ENCODE measurements at regions not wholly inside any gene's neighbourhood (a gene's known extent, or its start where the extent isn't known, plus 50 kb on each side); places are given as distances from the start of the nearest gene placed in this dataset.

DNA sequence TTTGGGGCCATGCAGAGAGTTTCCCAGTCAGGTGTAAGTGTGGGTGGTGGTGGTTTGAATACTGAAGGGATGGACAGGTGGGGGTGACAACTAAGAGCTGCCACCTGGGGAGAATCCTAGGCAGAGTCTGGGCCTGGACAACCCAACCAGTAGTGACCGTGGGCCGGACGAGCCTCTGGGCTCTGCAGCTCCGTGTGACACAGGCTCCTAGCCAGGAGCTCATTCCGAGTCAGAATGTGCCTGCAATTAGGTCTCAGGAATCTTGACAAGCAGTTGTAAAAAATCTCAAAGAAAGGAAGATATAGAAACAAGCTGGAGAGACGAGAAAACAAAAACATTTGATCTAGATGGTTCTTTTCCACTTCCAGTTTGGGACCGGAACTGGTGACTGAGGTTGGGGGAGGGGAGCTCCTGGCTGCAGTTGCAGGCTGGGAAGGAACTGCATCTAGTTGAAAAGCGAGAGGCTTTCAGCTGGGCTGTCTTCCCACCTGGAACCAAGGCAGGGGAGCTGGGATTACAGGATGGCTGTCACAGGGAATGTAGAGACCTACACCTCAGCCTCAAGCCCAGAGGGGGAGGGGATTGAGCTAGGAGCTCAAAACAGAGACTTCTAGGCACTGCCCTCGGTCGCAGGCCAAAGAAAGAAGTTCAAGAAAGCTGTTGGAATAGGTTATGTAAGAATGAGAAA lies 156.9 kb downstream of the PAX1 start:
- FAIRE-seq (no peak), DNase-seq (ENCODE audit: insufficient read length, low spot score) (no peak)
- TF ChIP-seq POLR2A (IDR thresholded peaks at IDR 0.05; ENCODE audit: low read depth, low read length): no peak

DNA sequence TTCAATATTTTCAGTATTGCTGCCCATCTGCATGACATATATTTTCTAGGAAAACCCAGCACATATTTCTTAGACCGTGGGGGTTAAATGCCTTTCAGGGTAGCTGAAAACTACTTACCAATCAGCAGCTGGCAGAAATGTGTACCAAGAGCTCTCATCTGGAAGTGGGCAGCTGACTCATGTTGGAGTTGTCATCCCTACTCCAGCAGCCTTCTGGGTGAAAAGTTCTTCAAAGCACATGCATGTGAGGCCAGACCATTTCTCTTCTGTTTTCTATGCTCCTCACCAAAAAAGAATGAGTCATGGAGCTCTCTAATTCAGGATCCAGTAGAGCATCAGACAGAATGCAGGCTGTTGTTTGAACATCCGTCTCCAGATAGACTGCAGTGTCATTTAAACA lies 135.5 kb downstream of the PAX1 start:
- FAIRE-seq (no peak), DNase-seq (ENCODE audit: insufficient read length, low spot score) (no peak)
- TF ChIP-seq POLR2A (IDR thresholded peaks at IDR 0.05; ENCODE audit: low read depth, low read length): no peak

DNA sequence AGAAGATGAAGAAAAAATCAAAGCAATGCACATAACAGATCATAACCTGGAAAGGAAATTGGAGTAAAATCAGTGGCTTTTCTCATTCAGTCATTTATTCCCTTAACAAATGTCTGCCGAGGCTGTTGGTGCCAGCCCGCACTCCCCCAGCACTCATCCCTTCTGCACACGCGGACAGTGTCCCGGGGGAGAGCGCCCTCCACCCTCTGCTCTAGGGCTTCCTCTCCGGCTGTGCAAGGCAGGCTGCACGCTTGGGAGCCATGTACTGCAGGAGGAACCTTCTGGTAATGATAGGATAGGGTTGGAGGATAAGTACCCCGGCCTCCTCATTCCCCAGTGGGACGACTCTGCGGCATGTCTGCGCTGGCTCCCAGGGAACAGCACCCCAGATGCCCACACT lies 134.5 kb downstream of the PAX1 start:
- DNase-seq (ENCODE audit: insufficient read length, low spot score): no peak
- TF ChIP-seq POLR2A (IDR thresholded peaks at IDR 0.05; ENCODE audit: low read depth, low read length): no peak
- no peak for FAIRE-seq

DNA sequence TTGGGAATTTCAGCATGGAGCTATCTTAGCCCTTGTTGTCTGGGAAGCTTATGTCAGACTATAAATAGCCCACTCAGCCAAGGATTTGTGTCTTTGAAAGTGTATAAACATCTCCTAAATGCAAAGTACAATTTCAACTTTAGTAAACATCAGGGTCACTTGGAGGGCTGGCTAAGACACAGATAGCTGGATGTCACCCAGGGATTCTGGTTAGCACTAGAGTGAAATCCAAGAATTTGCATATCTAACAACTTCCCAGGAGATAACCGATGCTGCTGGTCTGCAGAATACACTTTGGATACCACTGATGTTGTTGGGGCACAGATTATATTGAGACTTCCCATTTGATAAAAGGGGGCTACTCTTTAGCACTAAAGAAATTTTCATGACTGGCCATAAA lies 130.9 kb downstream of the PAX1 start:
- FAIRE-seq (no peak), DNase-seq (ENCODE audit: insufficient read length, low spot score) (no peak)
- no peak for TF ChIP-seq POLR2A (IDR thresholded peaks at IDR 0.05; ENCODE audit: low read depth, low read length)

DNA sequence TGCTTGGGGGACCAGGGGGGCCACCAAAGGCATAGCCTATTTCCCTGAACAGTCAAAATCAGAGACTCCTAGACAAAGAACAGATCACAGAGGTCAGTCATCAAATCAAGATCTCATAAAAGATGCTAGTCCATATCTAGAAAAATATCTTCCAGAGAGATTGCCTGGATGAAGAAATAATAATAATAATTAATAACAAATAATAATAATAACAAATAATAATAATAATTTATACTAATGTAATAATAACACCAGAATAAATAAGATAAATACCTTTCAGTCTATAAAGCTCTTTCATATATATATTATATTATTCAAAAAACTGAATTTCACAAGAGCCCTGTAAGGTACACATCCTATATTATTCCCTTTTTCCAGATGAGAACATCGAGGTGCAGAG lies 129.6 kb downstream of the PAX1 start:
- TF ChIP-seq POLR2A (IDR thresholded peaks at IDR 0.05; ENCODE audit: low read depth, low read length): no peak
- DNase-seq (ENCODE audit: insufficient read length, low spot score): no peak
- FAIRE-seq: no peak

DNA sequence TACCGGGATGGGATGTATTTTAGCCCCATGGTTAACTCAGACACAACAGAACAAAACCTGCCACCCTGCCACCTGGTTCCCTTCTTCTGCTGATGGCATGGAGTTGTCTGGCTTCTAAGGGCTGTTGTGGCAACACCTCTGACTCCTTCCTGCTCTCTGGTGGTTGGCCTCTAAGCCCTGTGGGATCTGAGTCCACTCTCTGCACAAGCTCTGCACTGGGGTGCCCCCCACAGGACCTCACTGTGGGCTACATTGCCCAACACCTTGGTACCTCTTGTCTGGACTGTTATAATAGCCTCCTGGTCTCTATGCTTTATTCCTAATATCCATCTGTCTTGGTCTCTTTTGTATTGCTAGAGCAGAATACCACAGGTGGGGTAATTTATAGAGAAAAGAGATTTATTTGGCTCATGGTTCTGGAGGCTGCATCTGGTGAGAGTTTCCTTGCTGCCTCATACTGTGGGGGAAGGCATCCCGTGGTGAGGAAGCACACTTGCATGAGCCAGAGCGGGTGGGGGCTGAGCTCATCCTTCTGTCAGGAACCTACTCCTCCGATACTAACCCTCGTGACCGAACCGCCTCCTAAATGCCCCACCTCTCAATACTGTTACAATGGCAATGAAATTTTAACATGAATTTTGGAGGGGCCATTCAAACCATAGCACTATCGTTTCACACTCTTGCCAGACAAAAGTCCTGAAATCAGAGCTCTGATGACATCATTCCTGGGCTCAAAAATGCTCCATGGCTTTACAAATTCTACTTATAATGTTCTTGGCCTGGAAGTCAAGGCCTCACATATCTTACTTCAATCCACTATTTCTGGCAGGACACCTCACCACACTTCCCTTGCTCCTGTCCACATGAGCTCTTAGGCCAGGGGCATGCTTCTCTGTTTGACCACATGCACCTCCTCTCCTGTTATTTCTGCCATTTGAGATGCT lies 127.2 kb downstream of the PAX1 start:
- no peak for DNase-seq (ENCODE audit: insufficient read length, low spot score)
- TF ChIP-seq POLR2A (IDR thresholded peaks at IDR 0.05; ENCODE audit: low read depth, low read length): no peak
- no peak for FAIRE-seq

DNA sequence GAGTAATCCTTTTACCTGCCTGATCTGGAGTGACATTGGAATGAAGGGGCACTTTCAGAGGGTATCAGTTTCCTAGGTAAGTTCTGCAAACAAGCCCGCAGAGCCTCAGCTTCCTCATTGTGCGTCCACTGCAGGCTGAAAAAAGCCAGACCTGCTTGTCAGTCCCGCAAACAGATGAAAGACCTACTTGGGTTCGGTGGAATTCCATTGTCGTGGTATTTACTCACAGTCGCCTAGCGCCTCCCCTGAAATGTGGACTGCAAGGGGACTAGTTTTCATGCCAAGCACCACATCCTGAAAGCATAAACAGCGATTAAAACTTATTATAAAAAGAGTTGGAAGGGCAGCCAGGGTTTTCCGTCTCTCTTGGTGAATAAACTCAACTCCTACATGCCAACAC lies 121.5 kb downstream of the PAX1 start:
- no peak for DNase-seq (ENCODE audit: insufficient read length, low spot score)
- FAIRE-seq: no peak
- TF ChIP-seq POLR2A (IDR thresholded peaks at IDR 0.05; ENCODE audit: low read depth, low read length): no peak

DNA sequence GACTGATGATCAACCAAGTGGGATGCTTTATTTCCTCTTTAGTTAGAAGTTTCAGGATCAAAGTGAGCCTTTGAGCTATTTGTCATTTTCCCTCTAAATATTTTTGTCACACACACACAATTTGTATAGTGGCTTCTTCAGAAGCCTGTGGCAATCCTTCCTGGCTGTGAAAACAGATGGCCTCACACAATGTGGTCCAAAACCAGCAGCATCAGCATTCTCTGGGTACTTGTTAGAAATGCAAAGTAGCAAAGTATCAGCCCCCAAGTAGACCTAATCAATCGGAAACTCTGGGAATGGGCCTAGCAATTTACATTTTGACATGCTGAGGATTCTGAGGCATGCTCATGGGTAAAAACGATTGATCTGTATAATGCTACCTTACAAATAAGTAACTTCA lies 115.9 kb downstream of the PAX1 start:
- DNase-seq (ENCODE audit: insufficient read length, low spot score): no peak
- no peak for FAIRE-seq

DNA sequence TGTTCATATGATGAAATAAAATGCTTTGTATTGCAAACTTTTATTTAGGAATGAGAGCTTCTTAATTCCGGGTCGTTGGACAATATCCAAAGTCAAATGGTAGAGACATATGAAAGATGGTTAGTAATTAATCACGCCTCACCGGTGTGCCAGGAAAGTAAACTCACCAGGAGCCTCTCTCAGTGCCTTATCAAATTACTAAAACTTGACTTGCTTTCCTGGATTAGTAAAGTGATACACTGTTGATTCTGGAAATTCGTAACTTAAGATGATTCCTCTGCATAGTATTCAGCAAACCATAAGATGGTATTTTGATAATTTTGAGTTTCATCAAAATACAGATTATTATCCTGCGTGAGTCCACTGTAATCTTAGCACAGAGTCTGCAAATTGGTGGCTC lies 115.2 kb downstream of the PAX1 start:
- no peak for TF ChIP-seq POLR2A (IDR thresholded peaks at IDR 0.05; ENCODE audit: low read depth, low read length)
- DNase-seq (ENCODE audit: insufficient read length, low spot score): no peak

More for the DNA sequence above, 115.9 kb downstream of the PAX1 start:
- no peak for TF ChIP-seq POLR2A (IDR thresholded peaks at IDR 0.05; ENCODE audit: low read depth, low read length)

DNA sequence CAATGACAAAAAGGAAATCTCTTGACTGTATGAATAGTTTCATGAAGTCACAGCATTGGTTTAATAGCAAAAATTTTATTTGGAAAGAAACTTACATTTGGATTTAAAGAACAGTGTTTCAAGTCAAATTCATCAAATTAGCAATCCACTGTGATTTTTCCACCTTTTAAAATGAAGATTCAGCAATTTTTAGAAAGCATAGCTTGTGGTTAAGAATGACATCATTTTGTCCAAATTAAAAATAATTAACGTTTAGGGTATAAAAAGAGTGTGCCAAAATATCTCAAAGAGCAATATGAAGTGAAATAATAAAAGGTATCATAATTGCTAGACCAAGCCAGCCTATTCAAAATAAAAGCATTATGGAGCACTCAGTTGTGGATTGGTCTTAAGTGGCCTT lies 114.6 kb downstream of the PAX1 start:
- FAIRE-seq (no peak), DNase-seq (ENCODE audit: insufficient read length, low spot score) (no peak)
- TF ChIP-seq POLR2A (IDR thresholded peaks at IDR 0.05; ENCODE audit: low read depth, low read length): no peak

More for the DNA sequence above, 115.2 kb downstream of the PAX1 start:
- FAIRE-seq: no peak

DNA sequence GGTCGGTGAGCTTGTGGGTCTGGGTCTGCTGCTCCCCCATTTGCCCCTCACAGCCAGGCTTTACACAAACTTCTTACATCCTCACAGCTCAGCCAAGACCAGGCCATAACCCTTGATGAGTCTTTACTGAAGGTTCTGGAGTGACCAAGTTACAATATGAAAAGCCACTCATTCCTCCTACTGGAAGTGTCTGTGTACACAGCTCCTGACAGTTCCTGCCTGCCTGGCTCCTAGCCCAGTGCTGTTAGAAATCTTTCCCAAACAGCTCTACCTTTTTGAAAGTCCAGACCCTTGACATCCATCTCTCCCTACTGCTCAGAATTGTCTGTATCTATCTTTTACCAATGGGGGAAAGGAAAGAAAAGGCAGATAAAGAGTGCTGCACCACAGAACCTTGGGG lies 106.9 kb downstream of the PAX1 start:
- FAIRE-seq: no peak
- TF ChIP-seq POLR2A (IDR thresholded peaks at IDR 0.05; ENCODE audit: low read depth, low read length): no peak
- no peak for DNase-seq (ENCODE audit: insufficient read length, low spot score)

DNA sequence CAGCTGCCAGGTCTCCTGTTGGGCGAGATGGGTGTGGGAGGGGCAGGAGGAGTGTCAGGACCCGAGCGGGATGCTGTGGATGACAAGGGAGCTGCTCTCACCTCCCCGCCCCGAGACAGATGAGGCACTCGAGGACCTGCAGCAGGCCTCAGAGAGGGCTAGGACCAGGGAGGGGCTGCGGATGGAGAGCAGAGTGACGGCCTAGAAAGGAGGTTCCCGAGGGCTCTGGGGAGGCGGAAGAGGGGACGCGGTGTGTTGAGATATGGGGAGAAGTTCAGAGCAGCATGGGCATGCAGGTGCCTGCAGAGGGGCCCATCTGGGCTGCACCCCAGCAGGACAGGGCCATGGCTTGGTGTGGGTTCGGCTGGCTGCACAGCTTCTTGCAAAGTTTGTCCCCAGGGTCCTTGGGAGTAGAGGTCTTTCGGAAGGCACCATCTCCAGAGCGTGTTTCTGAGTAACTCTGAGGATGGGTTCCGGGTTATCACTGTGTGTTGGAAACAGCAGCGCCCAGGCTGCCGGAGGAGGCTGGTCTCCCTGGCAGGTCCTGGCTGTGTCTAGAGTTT lies 104.6 kb downstream of the PAX1 start:
- no peak for FAIRE-seq
- TF ChIP-seq POLR2A (IDR thresholded peaks at IDR 0.05; ENCODE audit: low read depth, low read length): no peak
- DNase-seq (ENCODE audit: insufficient read length, low spot score): no peak

DNA sequence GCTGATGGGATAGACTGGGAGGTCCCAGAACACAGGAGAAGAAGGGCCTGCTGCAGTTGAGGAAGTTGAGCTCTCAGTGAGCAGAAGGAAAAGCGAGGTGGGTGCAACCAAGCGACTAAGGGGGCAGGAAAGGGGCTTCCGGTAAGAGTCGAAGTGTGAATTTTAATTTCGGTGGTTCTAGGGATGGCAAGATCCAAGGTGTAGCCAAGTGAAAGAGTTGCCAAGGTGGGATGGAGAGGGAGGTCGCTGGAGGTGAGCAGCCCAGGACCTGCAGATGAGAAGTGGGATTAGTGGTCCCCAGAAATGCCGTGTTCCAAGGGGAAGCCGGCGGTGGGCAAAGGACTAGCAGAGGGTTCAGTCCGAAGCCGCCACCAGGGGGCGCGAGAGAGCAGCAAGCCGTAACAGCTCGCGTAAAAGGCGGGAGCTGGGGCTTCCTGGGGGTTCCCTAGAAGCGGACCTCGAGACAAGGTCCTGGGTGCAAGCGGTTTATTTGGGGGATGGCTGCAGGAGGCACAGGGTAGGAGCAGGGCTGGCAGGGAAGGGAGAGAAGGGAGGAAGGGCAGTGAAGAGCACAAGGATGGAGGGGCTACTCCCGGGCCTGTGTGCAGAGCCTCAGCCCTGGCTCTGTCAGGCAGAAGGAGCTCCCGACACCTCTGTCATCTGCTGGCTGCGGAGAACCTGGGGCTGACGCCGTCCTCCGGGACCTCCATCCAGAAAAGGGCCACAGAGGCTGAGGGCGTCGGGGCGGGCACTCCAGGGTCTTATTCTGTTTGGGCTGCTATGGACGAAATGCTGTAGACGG lies 103.6 kb downstream of the PAX1 start:
- FAIRE-seq (no peak), DNase-seq (ENCODE audit: insufficient read length, low spot score) (peak; percentile 20)
- TF ChIP-seq POLR2A (IDR thresholded peaks at IDR 0.05; ENCODE audit: low read depth, low read length): no peak

DNA sequence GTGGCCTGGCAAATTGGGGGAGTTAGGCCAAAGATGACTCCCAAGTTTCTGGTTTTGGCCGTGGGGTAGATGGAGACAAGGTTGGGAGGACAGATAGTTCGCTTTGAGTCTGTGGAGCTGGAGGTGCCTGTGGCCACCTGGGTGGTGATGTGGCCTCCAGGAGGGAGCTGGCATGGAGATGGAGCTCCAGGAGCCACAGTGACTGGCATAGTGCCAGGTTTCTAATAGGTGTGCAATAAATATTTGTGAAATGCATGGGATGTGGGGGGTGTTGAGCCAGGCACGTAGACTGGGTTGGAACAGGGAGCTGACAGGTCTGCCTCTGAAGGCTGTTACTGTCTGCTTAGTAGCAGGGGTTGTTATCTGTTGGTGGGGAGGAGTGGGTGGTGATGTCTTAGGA lies 102.7 kb downstream of the PAX1 start:
- FAIRE-seq (no peak), DNase-seq (ENCODE audit: insufficient read length, low spot score) (no peak)
- no peak for TF ChIP-seq POLR2A (IDR thresholded peaks at IDR 0.05; ENCODE audit: low read depth, low read length)
